ENCODE measurements at regions not wholly inside any gene's neighbourhood (a gene's known extent, or its start where the extent isn't known, plus 50 kb on each side); places are given as distances from the start of the nearest gene placed in this dataset.
A peak's percentile ranks its signal among the peaks of the same experiment; 100 is the strongest.

- no peak for DNase-seq
Measured at GRCh38 chr6:14832427-14832826, 413.4 kb upstream of the JARID2 start.

GRCh38 chr6:14834851-14835530 lies 410.9 kb upstream of the JARID2 start:
- no peak for DNase-seq

- no peak for DNase-seq
Measured at GRCh38 chr6:14837435-14837834, 408.4 kb upstream of the JARID2 start.

- DNase-seq: peak; percentile 48
Measured at GRCh38 chr6:14838133-14838583, 407.7 kb upstream of the JARID2 start.

GRCh38 chr6:14841901-14842421 lies 403.9 kb upstream of the JARID2 start:
- DNase-seq: peak; percentile 99

- DNase-seq: no peak
Measured at GRCh38 chr6:14844411-14844810, 401.5 kb upstream of the JARID2 start.

- no peak for DNase-seq
Measured at GRCh38 chr6:14848019-14848418, 397.9 kb upstream of the JARID2 start.

GRCh38 chr6:14849185-14849584 lies 396.7 kb upstream of the JARID2 start:
- DNase-seq: no peak

- DNase-seq: peak; percentile 21
Measured at GRCh38 chr6:14851281-14851680, 394.6 kb upstream of the JARID2 start.

- no peak for DNase-seq
Measured at GRCh38 chr6:14852375-14852774, 393.5 kb upstream of the JARID2 start.

GRCh38 chr6:14856177-14856576 lies 389.7 kb upstream of the JARID2 start:
- DNase-seq: no peak

GRCh38 chr6:14857001-14857400 lies 388.9 kb upstream of the JARID2 start:
- DNase-seq: no peak

GRCh38 chr6:14857501-14857900 lies 388.4 kb upstream of the JARID2 start:
- no peak for DNase-seq

- no peak for DNase-seq
Measured at GRCh38 chr6:14858808-14859207, 387.1 kb upstream of the JARID2 start.

- DNase-seq: no peak
Measured at GRCh38 chr6:14860774-14861173, 385.1 kb upstream of the JARID2 start.

GRCh38 chr6:14861491-14861943 lies 384.4 kb upstream of the JARID2 start:
- no peak for DNase-seq

GRCh38 chr6:14862845-14863244 lies 383.0 kb upstream of the JARID2 start:
- no peak for DNase-seq

GRCh38 chr6:14863902-14864850 lies 381.7 kb upstream of the JARID2 start:
- DNase-seq: no peak

- peak; percentile 53 for DNase-seq
Measured at GRCh38 chr6:14865531-14866100, 380.3 kb upstream of the JARID2 start.

GRCh38 chr6:14867802-14868201 lies 378.1 kb upstream of the JARID2 start:
- peak; percentile 42 for DNase-seq

- DNase-seq: no peak
Measured at GRCh38 chr6:14871221-14871620, 374.6 kb upstream of the JARID2 start.

- no peak for DNase-seq
Measured at GRCh38 chr6:14873101-14873500, 372.8 kb upstream of the JARID2 start.

- DNase-seq: no peak
Measured at GRCh38 chr6:14873781-14874441, 372.0 kb upstream of the JARID2 start.

Measured in fibroblast of upper back skin (primary cell).